HG03520 (cell line): ENCODE measurements at regions not wholly inside any gene's neighbourhood (a gene's known extent, or its start where the extent isn't known, plus 50 kb on each side); places are given as distances from the start of the nearest gene placed in this dataset.

Source experiments
- ATAC-seq: cut with Tn5 transposase; IDR thresholded peaks from one replicate; pipeline ENCODE4 v1.9.1; 2021; ENCODE audit warnings: mild to moderate bottlenecking, moderate library complexity; ENCODE audit not compliant: unreplicated experiment

GRCh38 chr1:72869441-72869840, 587.1 kb upstream of the NEGR1 start:
- ATAC-seq = no peak

DNA sequence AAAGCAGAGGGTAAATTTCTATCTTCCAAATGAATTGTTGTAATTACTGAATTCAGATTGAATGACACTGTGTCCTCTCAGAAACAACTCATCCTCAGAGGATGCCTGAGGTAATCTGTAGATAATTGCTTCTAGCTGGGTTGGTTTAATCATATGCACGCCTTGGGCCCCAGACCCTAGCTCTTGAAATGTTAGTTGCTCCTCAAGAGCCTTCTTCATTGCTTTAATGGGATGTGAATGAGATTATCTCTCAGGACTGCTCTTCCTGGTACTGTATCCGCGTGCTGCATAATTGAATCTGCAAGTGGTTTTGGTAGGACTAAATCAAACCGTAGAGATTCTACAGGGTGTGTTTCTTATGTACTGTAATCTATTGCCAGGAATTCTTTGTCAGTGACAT, 569.3 kb upstream of the NEGR1 start:
- no peak for ATAC-seq

DNA sequence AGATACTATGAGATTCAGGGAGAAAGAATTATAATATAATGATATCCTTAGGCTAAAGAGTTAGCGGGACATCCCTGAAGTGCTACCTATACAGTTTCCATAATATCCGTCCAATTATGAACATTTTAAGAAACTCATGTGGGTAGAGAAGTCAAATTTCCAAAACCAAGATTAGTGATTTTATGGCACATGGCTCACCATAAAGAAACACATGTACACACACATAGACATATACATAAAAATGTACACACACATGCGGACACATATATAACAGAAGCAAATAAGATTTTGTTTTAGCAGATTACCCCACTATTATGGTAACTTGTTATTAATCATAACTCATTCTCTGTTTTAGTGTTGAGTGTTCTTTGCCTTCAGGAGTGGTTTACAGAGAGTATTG, 566.7 kb upstream of the NEGR1 start:
- ATAC-seq = no peak

GRCh38 chr1:72847651-72848050, 565.3 kb upstream of the NEGR1 start:
- ATAC-seq = no peak

GRCh38 chr1:72846476-72847278, 564.3 kb upstream of the NEGR1 start:
- ATAC-seq = no peak

GRCh38 chr1:72845981-72846380, 563.6 kb upstream of the NEGR1 start:
- ATAC-seq = no peak

DNA sequence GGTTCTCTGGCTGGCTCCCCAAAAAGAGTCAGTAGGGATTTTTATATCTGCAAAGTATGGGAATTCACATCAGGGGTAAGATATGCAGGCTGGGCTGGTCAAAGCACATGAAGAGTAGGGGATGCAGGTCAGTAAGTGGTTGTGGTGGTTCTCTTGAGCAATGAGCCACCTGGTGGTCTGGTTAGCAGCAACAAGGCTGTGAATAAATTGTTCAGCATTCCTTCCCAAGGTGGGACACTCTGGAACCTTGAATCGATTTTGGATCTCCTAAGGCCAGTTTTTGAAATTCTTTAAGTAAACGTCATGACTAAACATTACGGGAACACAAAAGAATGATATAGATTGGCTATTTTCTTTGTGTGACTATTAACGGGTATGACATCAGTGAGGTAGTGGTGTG, 563.0 kb upstream of the NEGR1 start:
- ATAC-seq = no peak

GRCh38 chr1:72837781-72838180, 555.4 kb upstream of the NEGR1 start:
- ATAC-seq = no peak

DNA sequence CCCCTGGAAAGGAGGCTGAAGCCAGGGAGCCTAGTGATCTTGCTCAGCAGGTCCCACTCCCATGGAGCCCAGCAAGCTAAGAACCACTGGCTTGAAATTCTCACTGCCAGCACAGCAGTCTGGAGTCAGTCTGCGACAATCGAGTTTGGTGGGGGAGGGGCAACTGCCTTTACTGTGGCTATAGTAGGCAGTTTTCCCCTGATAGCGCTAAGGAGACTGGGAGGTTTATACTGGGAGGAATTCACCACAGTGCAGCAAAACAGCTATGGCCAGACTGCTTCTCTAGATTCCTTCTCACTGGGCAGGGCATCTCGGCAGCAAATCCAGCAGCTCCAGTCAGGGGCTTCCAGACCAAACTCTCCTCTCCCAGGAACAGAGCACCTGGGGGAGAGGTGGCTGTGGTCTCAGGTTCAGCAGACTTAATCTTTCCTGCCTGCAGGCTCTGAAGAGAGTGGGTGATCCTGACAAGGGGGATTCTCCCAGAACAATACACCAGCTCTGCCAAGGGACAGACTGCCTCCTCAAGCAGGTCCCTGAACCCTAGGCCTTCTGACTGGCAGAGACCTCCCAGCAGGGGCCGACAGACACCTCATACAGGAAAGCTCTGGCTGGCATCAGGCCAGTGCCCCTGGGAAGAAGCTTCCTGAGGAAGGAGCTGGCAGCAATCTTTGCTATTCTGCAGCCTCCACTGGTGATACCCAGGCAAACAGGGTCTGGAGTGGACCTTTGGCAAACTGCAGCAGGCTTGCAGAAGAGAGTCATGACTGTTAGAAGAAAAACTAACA, 548.5 kb upstream of the NEGR1 start:
- ATAC-seq = no peak

GRCh38 chr1:72827278-72827677, 544.9 kb upstream of the NEGR1 start:
- ATAC-seq = no peak

- ATAC-seq = no peak
Observed at GRCh38 chr1:72804541-72804940, 522.2 kb upstream of the NEGR1 start.

GRCh38 chr1:72781038-72781437, 498.7 kb upstream of the NEGR1 start:
- no peak for ATAC-seq

GRCh38 chr1:72780212-72780611, 497.9 kb upstream of the NEGR1 start:
- ATAC-seq = no peak

GRCh38 chr1:72777918-72778317, 495.6 kb upstream of the NEGR1 start:
- ATAC-seq = no peak

DNA sequence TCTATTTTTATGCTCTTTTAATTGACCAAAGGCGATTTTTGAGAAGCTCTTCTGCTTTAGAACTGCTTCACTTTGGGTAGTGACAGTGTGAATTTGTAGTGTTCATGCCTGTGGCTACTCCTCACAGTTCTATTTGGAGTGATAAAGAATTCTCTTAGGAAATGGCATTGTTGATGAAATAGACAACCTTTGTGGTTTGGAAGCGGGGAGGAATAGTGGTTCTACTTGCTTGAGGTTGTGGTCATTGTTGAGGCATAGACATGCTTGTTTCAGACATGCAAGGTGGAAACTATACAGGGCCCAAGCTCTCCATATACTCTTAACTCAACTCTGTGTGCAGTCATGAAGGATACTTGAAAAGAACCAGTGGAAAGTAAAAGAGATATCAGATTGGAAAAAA, 481.1 kb upstream of the NEGR1 start:
- no peak for ATAC-seq

- ATAC-seq = no peak
Observed at GRCh38 chr1:72759486-72759885, 477.1 kb upstream of the NEGR1 start.

DNA sequence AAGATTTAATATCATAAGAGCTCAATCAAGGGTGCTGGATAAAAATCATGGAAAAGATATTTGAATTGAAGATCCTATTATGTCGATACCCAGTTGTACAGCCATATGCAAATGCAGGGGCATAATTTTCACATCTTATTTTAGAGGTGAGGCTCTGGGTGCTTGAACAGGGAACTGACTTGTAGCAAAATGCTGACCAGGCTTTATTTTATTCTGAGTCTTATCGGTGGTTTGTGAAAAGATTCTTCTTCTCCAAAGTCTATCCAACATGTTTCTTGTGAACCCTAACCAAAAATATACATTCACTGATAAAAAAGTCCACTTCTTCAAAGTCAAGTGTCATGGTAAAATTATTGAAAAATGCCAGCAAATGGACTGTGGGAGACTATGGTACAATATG, 475.5 kb upstream of the NEGR1 start:
- ATAC-seq = no peak

GRCh38 chr1:72745413-72745812, 463.1 kb upstream of the NEGR1 start:
- no peak for ATAC-seq

DNA sequence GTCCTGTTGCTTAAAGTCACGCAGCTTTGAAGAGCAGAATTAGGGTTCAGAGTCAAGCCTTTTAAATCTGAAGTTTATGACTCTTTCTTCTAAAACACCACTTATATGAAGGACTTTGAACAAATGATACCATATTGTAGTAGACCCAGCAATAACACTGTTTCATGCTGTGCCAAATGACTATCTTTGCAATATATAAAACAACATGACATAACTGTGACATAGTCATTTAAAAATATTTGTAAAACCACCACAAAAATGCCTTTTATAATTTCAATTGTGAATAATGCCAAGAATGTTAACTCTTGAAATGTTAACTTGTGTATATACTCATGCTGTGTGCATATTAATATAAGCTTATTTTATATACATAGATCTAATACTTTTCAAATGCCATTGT, 452.1 kb upstream of the NEGR1 start:
- no peak for ATAC-seq

GRCh38 chr1:72724951-72725861, 442.9 kb upstream of the NEGR1 start:
- no peak for ATAC-seq

GRCh38 chr1:72705921-72706320, 423.6 kb upstream of the NEGR1 start:
- ATAC-seq = no peak
